DMS153 treated with DMSO at 0.1 percent for 48 hours (cell line): ENCODE measurements at regions not wholly inside any gene's neighbourhood (a gene's known extent, or its start where the extent isn't known, plus 50 kb on each side); places are given as distances from the start of the nearest gene placed in this dataset.

Source experiments
- DNase-seq: peaks from one replicate; lab custom pipeline; 2025; ENCODE audit not compliant: unreplicated experiment; lab: John Stamatoyannopoulos, UW

GRCh38 chr5:144882739-144883283 lies 712.1 kb downstream of the KCTD16 start:
- DNase-seq = no peak

- no peak for DNase-seq
These were observed 709.8 kb downstream of the KCTD16 start for GRCh38 chr5:144880513-144880912.

- no peak for DNase-seq
These were observed 706.3 kb downstream of the KCTD16 start for GRCh38 chr5:144876990-144877389.

GRCh38 chr5:144873076-144873475 lies 702.4 kb downstream of the KCTD16 start:
- no peak for DNase-seq

GRCh38 chr5:144864118-144864517 lies 693.4 kb downstream of the KCTD16 start:
- no peak for DNase-seq

- no peak for DNase-seq
These were observed 686.8 kb downstream of the KCTD16 start for GRCh38 chr5:144857454-144857853.

- no peak for DNase-seq
These were observed 673.4 kb downstream of the KCTD16 start for GRCh38 chr5:144844086-144844485.

- no peak for DNase-seq
These were observed 661.7 kb downstream of the KCTD16 start for GRCh38 chr5:144832416-144832815.

GRCh38 chr5:144831650-144832049 lies 661.0 kb downstream of the KCTD16 start:
- no peak for DNase-seq

- DNase-seq = no peak
These were observed 651.8 kb downstream of the KCTD16 start for GRCh38 chr5:144822503-144822902.

GRCh38 chr5:144820278-144820677 lies 649.6 kb downstream of the KCTD16 start:
- DNase-seq = no peak

GRCh38 chr5:144815131-144815530 lies 644.5 kb downstream of the KCTD16 start:
- no peak for DNase-seq

GRCh38 chr5:144812763-144813162 lies 642.1 kb downstream of the KCTD16 start:
- DNase-seq = no peak

GRCh38 chr5:144800169-144800568 lies 629.5 kb downstream of the KCTD16 start:
- DNase-seq = no peak

- DNase-seq = no peak
These were observed 627.9 kb downstream of the KCTD16 start for GRCh38 chr5:144798595-144798994.

GRCh38 chr5:144794922-144795321 lies 624.2 kb downstream of the KCTD16 start:
- no peak for DNase-seq

- DNase-seq = no peak
These were observed 617.9 kb downstream of the KCTD16 start for GRCh38 chr5:144788556-144788955.

GRCh38 chr5:144788046-144788445 lies 617.4 kb downstream of the KCTD16 start:
- DNase-seq = no peak

- no peak for DNase-seq
These were observed 608.7 kb downstream of the KCTD16 start for GRCh38 chr5:144779368-144779767.

- DNase-seq = no peak
These were observed 607.9 kb downstream of the KCTD16 start for GRCh38 chr5:144778561-144778960.

GRCh38 chr5:144774197-144774596 lies 603.5 kb downstream of the KCTD16 start:
- no peak for DNase-seq

- DNase-seq = no peak
These were observed 603.0 kb downstream of the KCTD16 start for GRCh38 chr5:144773628-144774027.

GRCh38 chr5:144771802-144772201 lies 601.1 kb downstream of the KCTD16 start:
- no peak for DNase-seq

- DNase-seq = no peak
These were observed 571.7 kb downstream of the KCTD16 start for GRCh38 chr5:144742361-144742760.
